ENCODE measurements at regions not wholly inside any gene's neighbourhood (a gene's known extent, or its start where the extent isn't known, plus 50 kb on each side); places are given as distances from the start of the nearest gene placed in this dataset.
A peak's percentile ranks its signal among the peaks of the same experiment; 100 is the strongest.

DNA sequence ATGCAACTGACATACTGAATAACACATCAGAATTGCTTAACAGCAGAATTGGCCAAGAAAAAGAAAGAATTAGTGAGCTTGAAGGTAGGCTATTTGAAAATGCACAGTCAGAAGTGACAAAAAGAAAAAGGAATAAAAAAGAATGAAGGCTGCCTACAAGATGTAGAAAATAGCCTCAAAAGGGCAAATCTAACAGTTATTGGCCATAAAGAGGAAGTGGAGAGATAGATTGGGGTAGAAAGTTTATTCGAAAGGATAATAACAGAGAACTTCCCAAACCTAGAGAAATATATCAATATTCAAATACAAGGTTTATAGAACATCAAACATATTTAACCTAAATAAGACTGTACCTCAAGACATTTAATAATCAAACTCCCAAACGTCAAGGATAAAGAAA lies 67.5 kb downstream of the ATP6V1G3 start:
- DNase-seq (ENCODE audit: low spot score): no peak

DNA sequence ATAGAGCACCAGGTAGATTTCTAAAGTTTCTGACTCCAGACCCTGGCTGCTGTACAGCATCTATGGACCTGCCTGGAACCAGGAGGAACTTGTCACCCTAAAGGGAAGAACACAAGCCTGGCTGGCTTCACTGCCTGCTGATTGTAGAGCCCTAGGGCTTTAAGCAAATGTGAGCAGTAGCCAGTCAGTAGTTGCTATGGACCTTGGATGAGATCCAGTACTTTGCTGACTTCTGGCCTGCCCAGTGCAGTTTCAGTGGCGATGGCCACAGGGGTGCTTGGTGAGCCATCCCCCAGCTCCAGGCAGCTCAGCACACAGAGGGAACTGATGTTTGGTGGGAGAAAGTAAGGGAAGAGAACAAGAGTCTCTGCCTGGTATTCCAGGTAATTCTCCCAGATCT lies 68.4 kb downstream of the ATP6V1G3 start:
- DNase-seq (ENCODE audit: low spot score): no peak

DNA sequence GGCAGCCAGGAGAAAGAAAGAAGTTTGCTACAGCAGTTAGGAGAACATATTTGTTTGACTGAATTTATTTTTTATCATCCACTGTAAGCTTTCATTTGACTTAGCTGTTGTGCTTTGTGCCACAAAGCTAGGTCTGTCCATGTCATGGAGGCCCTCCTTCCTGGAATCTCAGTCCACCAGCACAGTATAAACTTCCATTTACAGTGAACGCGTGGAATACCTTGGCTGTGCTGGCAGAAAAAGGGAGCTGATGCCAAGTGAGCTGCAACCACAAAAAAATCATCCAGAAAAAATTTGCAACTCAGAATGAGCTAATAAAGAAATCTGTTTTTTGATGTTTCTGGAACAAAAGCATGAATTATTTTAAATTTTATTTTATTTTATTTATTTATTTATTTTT lies 72.6 kb downstream of the ATP6V1G3 start:
- DNase-seq (ENCODE audit: low spot score): no peak

DNA sequence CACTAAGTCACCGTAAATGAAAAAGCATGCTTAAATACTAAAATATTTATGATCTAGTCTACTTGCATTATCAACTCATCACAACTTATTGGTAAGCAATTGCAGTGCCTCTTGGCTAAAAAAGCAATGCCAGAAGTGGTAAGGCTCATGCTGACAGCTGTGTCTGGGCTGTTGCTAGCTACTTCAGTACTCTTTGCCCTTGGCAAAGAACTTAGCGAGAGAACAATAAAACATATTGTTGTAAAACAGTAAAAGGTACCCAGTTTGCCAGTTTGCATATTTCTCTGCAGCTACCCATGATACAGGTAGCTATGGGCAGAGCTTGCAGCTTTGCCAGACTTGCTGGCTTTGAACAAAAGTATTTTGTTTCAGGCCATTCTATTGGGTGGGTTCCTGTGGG lies 73.1 kb downstream of the ATP6V1G3 start:
- no peak for DNase-seq (ENCODE audit: low spot score)

DNA sequence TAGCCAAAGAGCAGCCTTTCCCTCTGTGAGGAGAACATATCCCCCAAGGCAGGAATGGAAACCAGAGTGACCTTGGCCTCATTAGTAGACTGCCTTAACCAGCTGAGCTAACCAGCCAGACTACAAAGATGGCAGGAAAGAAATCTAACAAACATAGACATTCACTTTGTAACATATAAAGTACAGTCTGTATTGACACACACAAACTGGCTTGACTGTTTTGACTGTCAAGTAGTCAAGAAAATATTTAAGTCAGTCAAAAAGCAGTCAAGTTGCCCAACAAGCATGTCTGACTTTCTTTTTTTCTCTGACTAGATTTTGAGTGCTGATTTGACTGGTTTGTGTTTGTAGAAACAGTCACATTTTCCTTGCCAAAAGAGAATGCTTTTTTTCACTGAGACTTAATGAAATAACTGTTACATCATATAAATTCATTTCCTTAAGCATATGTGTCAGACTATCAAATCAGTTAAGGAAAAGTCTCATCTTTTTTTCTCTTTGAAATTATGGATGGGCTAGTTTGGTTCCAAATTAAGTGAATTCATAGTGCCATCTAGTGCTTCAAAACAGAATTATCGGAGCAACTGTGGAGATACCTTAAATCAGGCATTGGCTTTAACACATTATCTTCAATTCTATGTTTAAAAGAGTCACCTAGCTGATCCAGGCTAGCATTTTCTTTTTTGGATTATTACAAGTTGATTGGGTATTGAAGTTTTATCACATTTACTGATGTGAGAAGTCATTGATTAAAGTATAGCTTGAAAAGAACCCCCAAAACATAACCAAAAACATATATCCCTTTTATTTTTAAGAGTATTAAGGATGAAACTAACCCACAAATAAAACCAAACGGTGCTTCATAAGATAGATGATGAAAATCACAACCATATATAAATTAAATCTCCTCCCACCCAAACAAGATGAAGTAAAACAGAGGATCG lies 75.0 kb downstream of the ATP6V1G3 start:
- peak; percentile 60 for DNase-seq (ENCODE audit: low spot score)

DNA sequence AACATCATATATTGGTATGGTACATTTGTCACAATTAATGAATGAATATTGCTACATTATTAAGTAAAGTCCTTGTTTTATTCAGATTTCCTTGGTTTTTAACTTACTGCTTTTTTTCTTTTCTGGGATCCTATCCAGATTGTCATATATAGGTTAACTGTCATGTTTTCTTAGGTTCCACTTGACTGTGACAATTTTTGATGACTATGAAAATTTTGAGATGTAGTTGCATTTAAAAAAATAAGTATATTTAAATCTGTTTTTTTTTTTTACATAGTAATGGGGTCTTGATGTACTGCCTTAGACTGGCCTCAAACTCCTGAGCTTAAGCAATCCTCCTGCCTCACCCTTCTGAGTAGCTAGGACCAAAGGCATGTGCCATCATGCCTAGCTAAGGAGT lies 76.8 kb downstream of the ATP6V1G3 start:
- no peak for DNase-seq (ENCODE audit: low spot score)

DNA sequence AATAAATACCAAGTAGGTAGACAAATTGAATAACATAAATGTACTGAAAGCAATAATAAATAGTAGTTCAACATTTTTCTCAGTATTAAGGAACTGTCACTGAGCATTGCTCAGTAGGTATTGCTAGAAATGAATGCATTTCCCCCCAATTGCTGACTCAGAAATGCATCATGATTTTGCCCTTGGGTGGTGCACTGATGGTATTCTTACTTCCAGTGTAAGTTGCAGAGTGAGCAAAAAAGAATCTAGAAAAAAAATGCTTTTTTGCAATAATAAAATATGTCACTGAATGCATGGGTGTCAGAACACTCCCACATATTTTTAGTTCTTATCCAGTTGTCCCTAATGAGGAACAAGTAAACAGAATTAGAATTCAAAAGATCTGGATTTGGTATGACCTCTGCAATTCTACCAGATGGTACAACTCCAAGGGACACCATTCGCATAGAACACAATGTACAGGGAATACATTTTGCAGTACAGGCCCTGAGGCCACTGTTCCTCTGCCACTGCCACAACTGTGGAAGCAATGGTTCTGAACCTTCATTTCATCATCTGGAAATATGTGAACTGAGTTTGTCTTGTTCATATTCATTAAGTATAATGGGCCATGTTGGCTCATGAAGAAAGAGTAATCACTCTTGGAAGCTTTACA lies 78.0 kb downstream of the ATP6V1G3 start:
- no peak for DNase-seq (ENCODE audit: low spot score)

DNA sequence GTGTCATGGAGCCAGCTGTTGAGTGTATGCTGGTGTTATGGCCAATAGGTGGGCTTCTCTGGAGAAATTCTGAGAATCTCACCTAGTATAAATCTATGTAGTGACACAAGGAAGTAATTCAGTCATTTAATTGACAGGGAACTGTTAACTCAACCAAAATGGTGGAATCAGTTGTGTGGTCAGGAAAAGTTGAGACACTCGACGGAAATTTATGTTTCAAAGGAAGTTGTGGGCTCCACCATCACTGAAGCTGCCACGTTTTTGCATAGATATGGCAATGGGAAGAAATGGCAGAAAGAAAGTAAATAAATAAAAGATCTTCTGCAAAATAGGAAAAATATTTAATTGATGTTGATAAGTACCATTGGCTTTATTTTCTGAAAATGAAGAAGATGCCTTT lies 84.5 kb downstream of the ATP6V1G3 start:
- no peak for DNase-seq (ENCODE audit: low spot score)

DNA sequence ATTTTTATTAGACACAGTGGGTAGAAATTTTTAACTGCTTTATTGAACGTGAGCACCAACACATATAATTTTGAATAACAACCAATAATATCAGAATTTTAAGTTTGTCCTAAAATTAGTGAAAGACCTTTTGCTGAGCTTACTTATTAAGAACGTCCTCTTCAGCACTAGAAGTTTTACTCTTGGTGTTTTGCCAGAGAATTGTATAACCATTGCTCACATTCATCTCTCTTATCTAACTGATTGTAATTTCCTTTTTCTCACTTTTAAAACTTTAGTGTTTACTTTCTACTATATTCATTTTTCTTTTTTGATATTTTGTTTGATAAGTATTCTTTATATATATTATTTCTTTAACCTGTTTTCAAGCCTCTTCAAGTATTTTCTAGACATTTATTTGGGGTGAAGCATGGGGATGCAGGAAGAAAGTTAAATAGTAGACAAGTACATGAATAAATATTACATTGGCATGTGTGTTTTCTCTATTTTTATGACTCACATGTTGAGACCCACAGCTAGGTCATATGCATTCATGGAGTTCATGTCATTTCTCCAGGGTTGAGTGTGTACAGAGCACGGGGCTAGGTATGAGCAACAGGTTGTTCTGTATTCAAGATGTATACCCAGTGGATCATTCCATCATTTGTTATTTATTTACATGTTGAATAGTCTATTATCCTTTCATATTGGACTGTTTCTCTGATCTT lies 90.6 kb downstream of the ATP6V1G3 start:
- DNase-seq (ENCODE audit: low spot score): no peak

DNA sequence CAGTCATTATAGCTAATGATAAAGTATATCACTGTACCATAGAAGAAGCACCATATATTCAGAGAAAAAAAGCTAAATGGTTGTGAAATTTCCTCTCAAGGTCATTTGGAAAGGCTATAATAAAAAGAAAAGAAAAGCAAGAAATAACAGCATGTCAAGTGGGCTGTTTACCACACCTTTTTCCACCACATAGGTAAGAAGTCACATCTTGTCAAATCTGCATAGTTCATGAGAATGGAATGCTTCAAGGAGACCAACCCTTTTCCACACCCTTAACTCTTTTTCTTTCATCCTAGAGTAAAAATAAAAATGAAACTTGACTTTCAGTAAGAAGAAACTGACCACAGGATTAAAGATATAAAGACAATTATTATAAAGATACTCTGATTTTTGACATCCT lies 91.2 kb downstream of the ATP6V1G3 start:
- DNase-seq (ENCODE audit: low spot score): no peak

DNA sequence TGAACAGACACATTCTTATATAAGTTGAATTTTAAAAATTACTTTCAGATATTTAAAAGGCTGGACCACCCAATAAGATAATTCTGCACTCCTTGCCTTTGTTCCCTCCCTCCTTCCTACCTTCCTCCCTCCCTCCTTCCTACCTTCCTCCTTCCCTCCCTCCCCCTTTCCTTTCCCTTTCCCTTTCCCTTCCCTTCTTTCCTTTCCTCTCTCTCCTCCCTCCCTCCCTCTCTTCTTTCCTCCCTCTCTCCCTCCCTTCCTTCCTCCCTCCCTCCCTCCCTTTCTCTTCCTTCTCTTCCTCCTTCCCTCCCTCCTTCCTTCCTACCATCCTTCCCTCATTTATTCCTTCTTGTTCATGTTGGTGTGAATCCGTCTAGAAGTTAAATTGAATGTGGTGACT lies 93.0 kb downstream of the ATP6V1G3 start:
- no peak for DNase-seq (ENCODE audit: low spot score)

DNA sequence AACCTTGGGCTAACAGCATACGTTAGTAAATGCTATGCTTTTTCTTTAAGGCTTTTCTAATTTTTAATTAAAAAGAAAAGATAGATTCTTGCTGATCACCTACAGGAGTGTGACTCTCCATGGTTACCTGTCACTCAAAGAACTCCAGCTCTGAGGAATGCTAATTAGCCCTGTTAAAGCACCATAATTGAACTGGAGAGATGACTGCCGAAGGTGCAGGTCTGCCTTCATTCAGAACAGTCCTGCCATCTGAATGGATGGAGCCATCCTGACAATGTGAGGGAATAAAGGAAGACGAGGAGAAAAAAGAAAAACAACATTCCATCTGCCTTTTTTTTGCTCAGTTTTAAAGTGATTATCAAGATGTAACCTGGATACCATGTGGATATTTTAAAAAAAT lies 94.6 kb downstream of the ATP6V1G3 start:
- no peak for DNase-seq (ENCODE audit: low spot score)

DNA sequence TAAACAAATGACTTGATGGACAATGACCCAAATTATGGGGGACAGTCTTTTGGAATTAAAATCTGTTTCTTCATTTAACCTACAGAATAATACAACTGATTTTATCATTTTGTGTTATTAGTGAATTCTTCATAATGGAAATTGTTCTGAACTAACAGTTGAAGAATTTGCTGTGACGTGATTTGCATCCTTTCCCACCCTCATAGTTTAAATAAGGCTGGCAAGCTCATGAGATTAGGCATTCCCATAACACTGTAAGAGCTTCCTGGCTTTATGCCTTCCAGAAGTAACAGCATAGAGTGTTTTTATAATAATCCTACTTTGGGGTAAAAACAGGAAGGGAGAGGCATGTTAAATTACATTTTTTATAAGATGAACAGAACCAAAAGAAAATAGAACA lies 95.7 kb downstream of the ATP6V1G3 start:
- DNase-seq (ENCODE audit: low spot score): no peak

DNA sequence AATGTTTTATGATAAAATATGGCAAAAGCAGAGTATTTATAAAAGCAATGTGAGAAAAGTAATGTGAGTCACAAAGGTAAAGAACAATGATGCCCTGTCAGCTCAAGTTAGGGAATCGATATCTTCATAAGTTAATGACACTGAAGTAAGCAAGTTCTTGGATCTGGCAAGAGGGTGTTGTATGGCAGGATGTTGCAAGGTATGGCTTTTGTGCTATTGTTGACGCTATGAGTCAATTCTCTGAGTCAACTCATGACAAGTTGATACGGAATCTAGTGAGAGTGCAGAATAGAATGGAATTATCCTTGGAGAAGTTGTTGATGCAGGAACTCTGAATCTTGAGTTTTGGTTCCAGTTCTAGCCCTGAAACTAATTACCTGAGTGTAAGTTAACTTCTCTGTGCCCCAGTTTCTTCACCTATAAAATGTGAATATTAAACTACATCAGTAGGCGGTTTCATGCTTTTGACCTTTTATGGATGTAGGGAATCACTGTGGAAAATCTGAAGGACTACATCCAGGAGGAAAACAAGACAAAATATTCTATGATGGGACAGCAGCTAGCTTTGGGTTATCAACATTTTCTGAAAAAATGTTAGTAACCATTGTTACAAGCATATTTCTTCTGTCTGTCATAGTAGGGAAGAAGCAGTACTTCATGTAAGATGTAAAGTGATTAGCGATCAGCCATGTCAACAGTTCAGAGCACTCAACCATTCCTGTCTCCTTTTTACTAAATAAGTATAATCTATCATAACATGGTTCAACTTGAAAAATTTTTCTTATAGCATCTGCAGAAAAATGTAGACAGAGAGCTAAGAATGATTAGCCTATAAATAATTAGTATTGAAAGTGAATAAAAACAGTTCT lies 96.9 kb downstream of the ATP6V1G3 start:
- DNase-seq (ENCODE audit: low spot score): no peak

DNA sequence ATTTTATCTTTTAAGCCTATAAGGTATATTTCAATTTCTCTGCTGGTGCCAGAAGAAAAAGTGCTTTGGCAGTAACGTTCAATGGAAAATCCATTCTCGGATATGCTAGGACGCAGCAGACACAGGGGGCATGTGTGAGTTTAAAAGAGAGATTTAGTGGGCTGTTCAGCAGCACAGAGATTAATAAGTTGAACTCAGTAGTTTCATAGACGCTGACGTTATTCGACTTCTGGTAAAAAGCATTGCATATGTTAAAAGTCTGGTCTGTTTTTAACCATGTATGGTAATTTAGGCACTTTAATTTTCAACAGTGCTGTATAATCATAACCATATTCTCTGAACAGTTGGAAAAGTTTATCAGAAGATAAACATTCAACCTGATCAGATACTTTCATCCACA lies 99.6 kb downstream of the ATP6V1G3 start:
- DNase-seq (ENCODE audit: low spot score): no peak

DNA sequence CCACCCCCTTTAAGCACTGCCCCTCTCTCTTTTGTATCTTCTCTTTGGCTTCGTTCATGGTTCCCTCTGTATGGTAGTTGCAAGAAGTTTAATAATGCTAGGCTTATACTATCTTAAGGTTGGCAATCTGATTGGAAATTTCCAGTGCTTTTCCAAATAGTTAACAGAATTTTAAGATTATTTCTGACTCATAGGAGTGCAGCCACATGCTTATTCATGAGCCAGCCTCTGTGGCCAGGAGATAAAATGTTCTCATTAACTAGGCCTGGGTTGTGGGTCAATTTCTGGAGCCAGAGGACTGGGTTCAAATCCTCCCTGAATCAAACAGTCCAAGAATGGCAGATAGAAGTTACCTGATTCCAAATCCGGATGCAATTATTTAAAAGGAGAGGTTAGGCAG lies 103.1 kb downstream of the ATP6V1G3 start:
- DNase-seq (ENCODE audit: low spot score): no peak

DNA sequence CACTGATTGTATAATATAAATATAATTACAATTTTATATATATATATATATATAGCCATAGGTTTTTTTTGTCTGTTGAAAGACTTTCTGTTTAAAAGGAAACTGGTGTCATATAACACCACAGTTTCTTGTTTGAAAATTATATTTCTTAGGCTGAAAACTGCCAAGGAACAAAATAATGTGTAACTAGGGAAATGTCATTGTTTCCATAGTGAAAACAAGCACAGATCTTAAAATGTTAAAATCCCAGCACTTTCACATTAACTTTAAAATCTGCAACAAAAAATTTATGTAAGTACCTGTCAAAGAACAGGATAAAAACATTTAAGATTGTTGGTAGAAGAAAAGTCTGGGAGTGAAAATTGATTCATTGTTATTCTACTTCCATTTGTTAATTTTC lies 104.2 kb downstream of the ATP6V1G3 start:
- DNase-seq (ENCODE audit: low spot score): no peak

DNA sequence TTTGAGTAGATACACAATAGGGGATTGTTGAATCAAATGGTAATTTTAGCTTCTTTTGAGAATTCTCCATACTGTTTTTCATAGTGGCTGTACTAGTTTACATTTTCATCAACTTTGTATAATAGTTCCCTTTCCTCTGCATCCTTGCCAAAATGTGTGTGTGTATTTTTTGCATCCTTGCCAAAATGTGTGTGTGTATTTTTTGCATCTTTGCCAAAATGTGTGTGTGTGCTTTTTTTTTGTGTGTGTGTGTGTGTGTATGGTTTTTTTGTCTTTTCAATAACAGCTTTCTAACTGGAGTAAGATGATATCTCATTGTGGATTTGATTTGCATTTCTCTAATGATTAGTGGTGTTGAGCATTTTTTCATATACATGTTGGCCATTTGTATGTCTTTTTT lies 105.4 kb downstream of the ATP6V1G3 start:
- no peak for DNase-seq (ENCODE audit: low spot score)

DNA sequence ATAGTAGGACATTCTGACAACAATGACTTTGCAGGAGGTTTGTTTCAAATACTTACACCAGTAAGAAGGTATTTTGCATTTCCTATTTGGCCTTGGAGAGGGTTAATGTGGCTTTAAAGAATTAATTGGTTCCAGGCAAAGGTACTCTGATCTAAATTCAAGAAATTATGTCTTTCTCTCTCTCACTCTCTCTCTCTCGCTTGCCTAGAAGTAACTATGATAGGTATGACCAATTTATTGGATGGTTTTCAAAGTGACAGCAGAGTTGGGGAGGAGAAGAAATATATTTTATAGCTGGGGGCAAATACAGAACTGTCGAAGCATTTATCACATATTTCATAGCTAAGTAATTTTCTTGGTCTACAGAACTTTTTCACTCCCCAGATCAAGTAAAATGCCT lies 116.0 kb downstream of the ATP6V1G3 start:
- DNase-seq (ENCODE audit: low spot score): no peak

DNA sequence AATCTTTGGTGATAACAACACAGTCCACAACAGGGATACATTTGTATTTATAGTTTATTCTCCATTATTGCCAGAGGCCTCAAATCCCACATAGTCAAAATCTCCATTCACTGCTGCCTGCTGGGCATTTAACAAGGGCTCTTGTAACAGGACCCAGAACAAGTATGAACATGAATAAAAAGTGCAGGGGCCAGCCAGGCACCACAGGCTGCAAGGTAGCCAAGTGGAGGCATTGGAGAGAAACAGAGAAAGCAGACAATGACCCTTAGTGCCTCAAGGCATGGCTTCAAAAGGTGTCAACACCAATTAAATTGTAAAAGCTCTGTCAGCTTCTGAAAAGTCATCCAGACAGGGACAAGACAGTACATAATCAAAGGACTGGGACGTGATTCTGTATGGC lies 116.8 kb downstream of the ATP6V1G3 start:
- no peak for DNase-seq (ENCODE audit: low spot score)

DNA sequence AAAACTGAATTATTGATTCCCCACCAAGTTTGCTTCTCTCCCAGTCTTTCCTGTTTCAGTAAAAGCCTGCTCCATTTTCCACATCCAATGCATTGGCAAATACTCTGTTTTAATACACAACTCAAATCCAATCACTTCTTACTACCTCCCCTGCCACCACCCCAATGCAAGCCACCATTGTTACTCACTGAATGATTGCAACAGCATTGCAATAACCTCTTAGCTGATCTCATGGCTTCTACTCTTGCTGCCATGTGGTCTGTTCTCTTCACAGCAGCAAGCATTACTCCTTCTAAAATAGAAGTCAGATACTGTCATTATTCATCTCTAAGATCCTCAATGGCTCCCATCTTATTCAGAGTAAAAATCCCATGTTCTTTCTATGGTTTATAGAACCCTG lies 123.4 kb downstream of the ATP6V1G3 start:
- no peak for DNase-seq (ENCODE audit: low spot score)

DNA sequence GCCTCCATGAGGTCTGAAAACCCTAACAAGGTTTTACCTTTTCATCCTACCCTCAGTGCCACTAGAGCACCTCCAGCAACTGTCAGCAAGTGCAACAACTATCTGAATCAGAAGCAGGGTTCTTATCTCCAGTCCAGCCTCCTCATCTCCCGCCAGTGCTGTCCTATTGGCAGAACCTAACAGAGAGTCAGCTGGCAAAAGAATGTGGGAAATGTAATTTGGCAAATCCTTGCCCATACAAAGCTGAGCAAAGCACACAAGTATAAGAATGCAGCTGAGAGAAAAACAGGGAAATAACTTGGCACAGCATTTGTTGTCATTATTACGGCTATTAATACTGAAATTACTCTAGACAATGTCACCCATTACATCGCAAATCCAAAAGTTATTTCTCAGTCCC lies 124.2 kb downstream of the ATP6V1G3 start:
- no peak for DNase-seq (ENCODE audit: low spot score)
